ENCODE measurements at regions not wholly inside any gene's neighbourhood (a gene's known extent, or its start where the extent isn't known, plus 50 kb on each side); places are given as distances from the start of the nearest gene placed in this dataset.

DNA sequence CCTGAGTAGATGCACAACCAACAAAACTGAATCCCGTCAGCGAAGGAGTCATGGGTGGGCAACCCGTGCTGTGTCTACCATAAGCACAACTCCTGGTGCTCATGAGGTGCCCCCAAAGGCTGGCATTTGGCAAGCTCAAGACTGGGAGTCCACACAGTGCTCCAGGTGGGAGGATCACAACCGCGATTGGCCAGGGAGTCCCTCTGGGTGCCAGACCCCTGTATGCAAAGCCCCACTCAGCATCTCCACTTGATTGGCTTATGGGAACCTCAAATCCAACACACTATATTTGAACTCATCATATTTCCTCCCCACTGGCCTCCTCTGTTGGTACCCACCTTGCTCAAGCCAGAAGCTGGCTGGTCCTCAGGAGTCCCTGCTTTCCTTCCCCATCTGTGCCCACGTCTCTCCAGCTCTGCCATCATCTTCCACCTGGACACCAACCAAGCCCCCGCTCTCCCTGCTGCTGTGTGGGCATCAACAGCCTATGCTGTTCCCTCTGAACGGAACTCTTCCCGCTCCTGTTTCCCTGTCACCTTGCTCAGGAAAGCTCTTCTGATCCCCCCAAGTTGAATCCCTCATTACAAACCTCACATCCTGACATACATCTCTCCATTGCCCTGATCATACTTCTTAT, 142.3 kb upstream of the PTPN1 start:
- TF ChIP-seq POU2F2 (IDR thresholded peaks at IDR 0.05; ENCODE audit: low read depth, low read length) = no peak
- TF ChIP-seq POLR2A (IDR thresholded peaks at IDR 0.05; ENCODE audit: low read depth, low read length) = no peak
- TF ChIP-seq TAF1 (IDR thresholded peaks at IDR 0.05; ENCODE audit: low read depth, low read length) = no peak
- TF ChIP-seq PAX5 (IDR thresholded peaks at IDR 0.05; ENCODE audit: insufficient read depth, low read length, severe bottlenecking) = no peak
- TF ChIP-seq POLR2AphosphoS5 (IDR thresholded peaks at IDR 0.05; ENCODE audit: low read depth, low read length) = no peak
- no peak for TF ChIP-seq SPI1 (IDR thresholded peaks at IDR 0.05; ENCODE audit: low read depth, low read length)
- FAIRE-seq (no peak), DNase-seq (ENCODE audit: insufficient read length, low spot score) (no peak)

DNA sequence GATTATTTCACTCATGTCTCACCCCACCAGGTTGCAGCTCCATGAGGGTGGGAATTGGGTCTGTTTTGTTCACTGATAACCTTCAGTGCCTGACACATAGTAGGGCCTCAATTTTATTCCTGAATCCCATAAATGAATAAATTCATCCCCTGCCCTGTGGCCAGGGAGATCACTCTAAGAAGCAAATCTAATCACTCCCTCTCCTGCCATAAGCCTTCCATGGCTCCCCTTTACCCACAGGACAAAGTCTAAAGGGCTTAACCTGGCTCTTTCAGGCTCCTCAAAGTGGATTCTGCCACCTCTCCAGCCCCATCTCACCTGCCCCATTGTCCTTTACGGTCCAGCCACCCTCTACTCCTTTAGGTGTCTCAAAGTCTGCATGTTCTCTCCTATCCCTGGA, 141.8 kb upstream of the PTPN1 start:
- no peak for FAIRE-seq
- TF ChIP-seq POLR2A (IDR thresholded peaks at IDR 0.05; ENCODE audit: low read depth, low read length) (no peak), PAX5 (IDR thresholded peaks at IDR 0.05; ENCODE audit: insufficient read depth, low read length, severe bottlenecking) (no peak), SPI1 (IDR thresholded peaks at IDR 0.05; ENCODE audit: low read depth, low read length) (no peak), POU2F2 (IDR thresholded peaks at IDR 0.05; ENCODE audit: low read depth, low read length) (no peak), TAF1 (IDR thresholded peaks at IDR 0.05; ENCODE audit: low read depth, low read length) (no peak), POLR2AphosphoS5 (IDR thresholded peaks at IDR 0.05; ENCODE audit: low read depth, low read length) (no peak)
- no peak for DNase-seq (ENCODE audit: insufficient read length, low spot score)

DNA sequence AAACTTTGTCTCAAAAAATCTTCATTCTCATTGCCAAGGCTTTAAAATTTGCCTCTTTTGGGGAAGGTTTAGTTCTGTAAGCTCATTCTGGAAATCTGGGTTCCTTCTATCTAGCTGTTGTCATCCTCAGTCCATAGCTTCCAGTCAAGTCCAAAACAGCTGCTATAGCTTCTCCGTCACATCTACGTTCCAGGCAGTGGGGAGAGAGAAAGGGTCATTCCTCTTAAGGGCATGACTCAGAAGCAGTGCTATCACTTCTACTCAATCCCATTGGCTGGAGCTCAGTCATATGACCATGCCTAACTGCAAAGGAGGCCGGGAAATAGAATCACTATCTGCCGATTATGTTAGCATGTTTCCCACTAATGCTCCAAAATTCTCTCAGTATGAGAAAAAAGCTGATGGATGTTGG, 141.4 kb upstream of the PTPN1 start:
- FAIRE-seq (no peak), DNase-seq (ENCODE audit: insufficient read length, low spot score) (no peak)
- TF ChIP-seq SPI1 (IDR thresholded peaks at IDR 0.05; ENCODE audit: low read depth, low read length) (no peak), POLR2A (IDR thresholded peaks at IDR 0.05; ENCODE audit: low read depth, low read length) (no peak), PAX5 (IDR thresholded peaks at IDR 0.05; ENCODE audit: insufficient read depth, low read length, severe bottlenecking) (no peak), POLR2AphosphoS5 (IDR thresholded peaks at IDR 0.05; ENCODE audit: low read depth, low read length) (no peak), POU2F2 (IDR thresholded peaks at IDR 0.05; ENCODE audit: low read depth, low read length) (no peak), TAF1 (IDR thresholded peaks at IDR 0.05; ENCODE audit: low read depth, low read length) (no peak)

DNA sequence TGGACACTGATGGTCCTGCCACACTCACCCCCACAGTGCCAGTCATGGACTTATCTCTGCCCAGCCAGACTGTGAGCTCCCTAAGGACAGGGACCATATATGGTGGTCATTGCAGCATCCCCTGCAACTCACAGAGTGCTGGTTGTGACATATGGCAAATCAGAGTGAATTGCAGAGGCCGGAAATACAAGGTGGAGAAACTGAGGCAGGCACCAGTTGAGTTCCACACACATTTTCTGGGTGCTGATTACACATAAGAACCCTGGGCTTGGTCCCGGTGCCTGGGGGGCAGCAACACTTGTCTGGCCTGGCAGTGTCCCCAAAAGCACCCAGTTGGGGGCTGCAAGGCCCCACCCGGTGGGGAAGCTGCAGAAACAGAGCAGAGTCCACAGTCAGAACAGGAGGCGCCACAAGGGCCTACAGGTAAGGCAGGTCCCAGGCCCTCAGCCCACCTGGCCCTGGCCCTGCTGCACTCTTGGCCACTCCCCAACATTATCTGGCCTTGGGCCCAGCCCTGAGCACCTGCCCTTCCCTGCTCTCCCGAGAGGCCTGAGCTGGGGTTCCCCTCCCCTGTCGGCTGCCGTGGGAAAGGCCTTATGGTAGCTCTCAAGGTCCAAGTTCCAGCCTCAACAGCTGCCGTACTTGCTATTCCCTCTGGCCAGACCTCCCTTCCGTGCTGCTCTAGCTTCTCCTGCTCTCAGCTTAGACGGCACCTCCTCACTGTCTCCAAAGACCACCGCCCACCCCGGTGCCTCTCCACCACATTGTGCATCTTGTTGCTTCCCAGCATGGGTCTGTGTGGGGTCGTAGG, 140.8 kb upstream of the PTPN1 start:
- no peak for FAIRE-seq
- no peak for TF ChIP-seq POU2F2 (IDR thresholded peaks at IDR 0.05; ENCODE audit: low read depth, low read length)
- no peak for TF ChIP-seq POLR2A (IDR thresholded peaks at IDR 0.05; ENCODE audit: low read depth, low read length)
- TF ChIP-seq SPI1 (IDR thresholded peaks at IDR 0.05; ENCODE audit: low read depth, low read length) = no peak
- TF ChIP-seq POLR2AphosphoS5 (IDR thresholded peaks at IDR 0.05; ENCODE audit: low read depth, low read length) = no peak
- no peak for TF ChIP-seq PAX5 (IDR thresholded peaks at IDR 0.05; ENCODE audit: insufficient read depth, low read length, severe bottlenecking)
- TF ChIP-seq TAF1 (IDR thresholded peaks at IDR 0.05; ENCODE audit: low read depth, low read length) = no peak
- no peak for DNase-seq (ENCODE audit: insufficient read length, low spot score)

DNA sequence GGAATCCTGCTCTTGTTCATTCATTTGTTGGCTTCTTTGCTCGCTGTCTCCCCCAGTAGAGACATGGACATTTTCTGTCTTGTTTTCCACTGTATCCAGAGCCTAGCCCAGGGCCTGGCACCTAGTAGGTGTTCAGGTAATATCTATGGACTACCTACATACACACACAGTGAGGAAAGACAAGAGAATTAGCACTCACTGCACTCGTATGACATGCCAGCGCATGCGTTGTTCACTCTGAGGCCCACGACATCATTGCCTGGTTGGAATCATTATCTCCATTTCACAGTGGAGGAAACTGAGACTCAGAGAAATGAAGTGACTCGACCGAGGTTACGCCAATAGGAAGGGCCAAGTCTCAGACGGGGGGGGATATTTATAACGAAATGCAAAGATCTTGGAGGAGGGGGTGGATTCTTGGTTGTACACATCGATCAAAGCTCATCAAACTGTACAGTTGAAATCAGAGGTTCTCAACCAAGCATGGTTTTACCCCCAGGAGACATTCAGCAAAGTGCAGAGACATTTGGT, 140.1 kb upstream of the PTPN1 start:
- no peak for FAIRE-seq
- no peak for DNase-seq (ENCODE audit: insufficient read length, low spot score)
- TF ChIP-seq SPI1 (IDR thresholded peaks at IDR 0.05; ENCODE audit: low read depth, low read length) (no peak), POU2F2 (IDR thresholded peaks at IDR 0.05; ENCODE audit: low read depth, low read length) (no peak), POLR2A (IDR thresholded peaks at IDR 0.05; ENCODE audit: low read depth, low read length) (no peak), POLR2AphosphoS5 (IDR thresholded peaks at IDR 0.05; ENCODE audit: low read depth, low read length) (no peak), TAF1 (IDR thresholded peaks at IDR 0.05; ENCODE audit: low read depth, low read length) (no peak), PAX5 (IDR thresholded peaks at IDR 0.05; ENCODE audit: insufficient read depth, low read length, severe bottlenecking) (no peak)

DNA sequence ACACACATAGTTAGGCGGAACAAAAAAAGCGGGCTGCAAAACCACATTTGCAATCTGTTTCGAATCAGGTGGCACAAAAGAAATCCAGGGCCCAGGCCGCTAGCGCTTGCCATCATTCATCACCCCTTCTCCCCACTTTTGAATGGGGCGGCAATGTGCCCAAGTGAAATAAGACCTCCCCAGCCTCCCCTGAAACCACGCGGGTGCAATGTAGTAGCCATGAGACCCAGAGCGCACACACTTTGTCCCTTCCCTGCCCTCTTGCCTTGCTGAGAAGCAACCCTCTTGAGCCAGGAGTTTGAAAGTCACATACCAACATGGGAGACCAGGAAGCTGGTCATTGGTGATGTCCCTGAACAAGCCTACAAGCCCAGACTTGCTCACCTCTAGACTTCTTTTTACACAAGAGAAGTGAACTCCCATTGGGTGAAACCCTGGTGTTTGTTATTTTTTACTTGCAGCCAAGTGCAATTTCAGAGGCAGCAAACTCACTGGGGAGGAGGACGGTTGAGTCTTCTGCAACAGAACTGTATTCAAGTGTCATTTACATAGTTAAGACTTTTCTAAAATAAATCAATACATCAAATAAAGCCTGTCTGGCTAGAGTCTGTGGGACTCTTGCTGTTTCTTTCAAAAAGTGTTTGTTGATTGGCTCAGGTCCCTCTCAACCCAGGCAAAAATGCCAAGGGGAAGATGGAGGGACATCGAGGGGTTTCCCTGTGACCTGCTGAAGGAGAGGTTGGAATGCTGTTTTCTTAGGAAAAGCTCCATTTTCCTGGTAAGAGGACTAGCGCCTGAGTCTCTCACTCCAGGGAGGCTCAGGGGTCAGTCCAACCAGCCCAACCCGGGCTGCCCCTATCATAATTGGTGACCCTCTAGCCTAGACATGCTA, 138.1 kb upstream of the PTPN1 start:
- DNase-seq (ENCODE audit: insufficient read length, low spot score) (no peak), FAIRE-seq (no peak)
- TF ChIP-seq POLR2A (IDR thresholded peaks at IDR 0.05; ENCODE audit: low read depth, low read length) (no peak), POLR2AphosphoS5 (IDR thresholded peaks at IDR 0.05; ENCODE audit: low read depth, low read length) (no peak), SPI1 (IDR thresholded peaks at IDR 0.05; ENCODE audit: low read depth, low read length) (no peak), PAX5 (IDR thresholded peaks at IDR 0.05; ENCODE audit: insufficient read depth, low read length, severe bottlenecking) (no peak), TAF1 (IDR thresholded peaks at IDR 0.05; ENCODE audit: low read depth, low read length) (no peak), POU2F2 (IDR thresholded peaks at IDR 0.05; ENCODE audit: low read depth, low read length) (no peak)

DNA sequence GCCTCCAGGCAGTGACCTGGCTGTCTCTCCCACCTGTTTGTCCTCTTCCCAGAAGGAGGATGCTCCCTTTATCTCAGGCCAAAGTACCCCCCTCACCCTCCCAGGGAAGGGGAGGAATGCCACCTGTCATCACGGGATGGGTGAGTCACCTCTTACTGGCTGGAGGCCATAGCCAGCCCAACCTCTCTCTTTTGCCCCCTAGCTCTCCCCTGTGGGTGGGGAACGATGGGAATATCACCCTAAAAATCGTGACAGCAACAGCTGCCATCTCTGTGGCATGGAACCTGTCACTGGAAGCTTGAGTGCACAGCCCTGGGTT, 137.5 kb upstream of the PTPN1 start:
- FAIRE-seq (no peak), DNase-seq (ENCODE audit: insufficient read length, low spot score) (no peak)
- TF ChIP-seq POLR2A (IDR thresholded peaks at IDR 0.05; ENCODE audit: low read depth, low read length) (no peak), POU2F2 (IDR thresholded peaks at IDR 0.05; ENCODE audit: low read depth, low read length) (no peak), POLR2AphosphoS5 (IDR thresholded peaks at IDR 0.05; ENCODE audit: low read depth, low read length) (no peak), SPI1 (IDR thresholded peaks at IDR 0.05; ENCODE audit: low read depth, low read length) (no peak), TAF1 (IDR thresholded peaks at IDR 0.05; ENCODE audit: low read depth, low read length) (no peak), PAX5 (IDR thresholded peaks at IDR 0.05; ENCODE audit: insufficient read depth, low read length, severe bottlenecking) (no peak)

DNA sequence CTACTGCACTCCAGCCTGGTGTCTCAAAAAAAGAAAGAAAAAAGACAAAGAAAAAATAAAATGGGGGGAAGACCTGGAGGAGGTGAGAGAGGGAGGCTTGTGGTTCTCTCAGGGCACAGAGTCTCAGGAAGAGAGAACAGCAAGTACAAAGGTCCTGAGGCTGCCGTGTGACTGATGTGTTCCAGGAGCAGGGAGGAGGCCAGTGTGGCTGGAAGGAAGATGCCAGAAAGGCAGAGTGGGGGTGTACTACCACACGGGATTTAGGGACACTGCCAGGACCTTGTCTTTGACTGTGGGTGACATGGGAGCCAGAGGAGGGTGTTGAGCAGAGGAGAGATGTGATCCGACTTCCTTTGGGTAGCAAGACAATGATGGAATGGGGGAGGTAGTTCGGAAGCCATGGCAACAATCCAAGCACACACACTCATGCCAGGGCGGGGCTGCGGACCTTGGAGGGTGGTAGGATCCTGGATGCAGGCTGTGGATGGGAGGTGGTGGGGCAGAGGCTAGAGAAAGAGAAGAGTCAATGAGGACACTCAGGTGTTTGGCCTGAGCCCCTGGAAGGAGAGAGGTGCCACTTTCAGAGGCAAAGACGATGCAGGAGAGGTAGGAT, 136.4 kb upstream of the PTPN1 start:
- DNase-seq (ENCODE audit: insufficient read length, low spot score) (no peak), FAIRE-seq (no peak)
- no peak for TF ChIP-seq TAF1 (IDR thresholded peaks at IDR 0.05; ENCODE audit: low read depth, low read length)
- no peak for TF ChIP-seq POU2F2 (IDR thresholded peaks at IDR 0.05; ENCODE audit: low read depth, low read length)
- no peak for TF ChIP-seq POLR2A (IDR thresholded peaks at IDR 0.05; ENCODE audit: low read depth, low read length)
- TF ChIP-seq PAX5 (IDR thresholded peaks at IDR 0.05; ENCODE audit: insufficient read depth, low read length, severe bottlenecking) = no peak
- no peak for TF ChIP-seq SPI1 (IDR thresholded peaks at IDR 0.05; ENCODE audit: low read depth, low read length)
- TF ChIP-seq POLR2AphosphoS5 (IDR thresholded peaks at IDR 0.05; ENCODE audit: low read depth, low read length) = no peak
